ENCODE measurements at regions not wholly inside any gene's neighbourhood (a gene's known extent, or its start where the extent isn't known, plus 50 kb on each side); places are given as distances from the start of the nearest gene placed in this dataset.

DNA sequence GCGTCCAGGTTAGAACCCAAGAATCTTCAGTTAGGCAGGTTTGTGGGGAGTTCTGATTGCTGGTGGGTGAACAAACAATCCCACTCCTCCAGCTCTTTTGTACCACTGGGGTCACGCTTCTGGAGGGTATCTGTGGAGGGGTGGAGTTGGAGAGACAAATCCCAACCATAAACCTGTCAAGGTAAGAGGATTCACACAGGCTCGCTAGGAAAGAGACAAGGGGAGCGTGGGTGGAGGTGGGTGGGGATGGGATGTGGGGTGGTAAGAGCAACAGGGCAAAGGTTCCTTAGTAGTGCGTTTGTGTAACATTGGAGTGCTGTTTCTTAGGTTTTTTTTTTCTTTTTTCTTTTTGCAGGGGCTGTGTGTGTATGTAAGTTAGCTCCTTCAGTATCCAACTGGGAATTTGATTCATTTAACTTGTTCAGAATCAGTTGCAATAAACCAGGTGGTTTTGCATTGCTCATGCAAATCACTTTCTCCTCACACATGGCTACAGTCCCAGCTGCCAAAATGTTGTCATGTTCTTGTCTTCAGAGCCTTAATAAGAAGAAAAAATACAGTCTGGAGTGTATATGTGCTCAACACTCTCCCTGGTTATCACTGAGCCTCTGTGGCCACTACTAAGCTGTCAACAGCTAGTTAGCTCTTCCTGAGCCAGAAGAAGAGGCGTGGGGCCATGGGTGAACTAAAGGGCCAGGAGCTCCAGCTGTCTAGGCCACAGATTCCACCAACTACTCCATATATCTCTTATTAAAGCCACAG, 164.0 kb upstream of the RAD23B start:
- no peak for DNase-seq (ENCODE audit: low read depth)

- DNase-seq (ENCODE audit: low read depth): no peak
Observed at GRCh38 chr9:107119735-107120134, 163.3 kb upstream of the RAD23B start.

- no peak for DNase-seq (ENCODE audit: low read depth)
Observed at GRCh38 chr9:107123389-107123788, 159.7 kb upstream of the RAD23B start.

DNA sequence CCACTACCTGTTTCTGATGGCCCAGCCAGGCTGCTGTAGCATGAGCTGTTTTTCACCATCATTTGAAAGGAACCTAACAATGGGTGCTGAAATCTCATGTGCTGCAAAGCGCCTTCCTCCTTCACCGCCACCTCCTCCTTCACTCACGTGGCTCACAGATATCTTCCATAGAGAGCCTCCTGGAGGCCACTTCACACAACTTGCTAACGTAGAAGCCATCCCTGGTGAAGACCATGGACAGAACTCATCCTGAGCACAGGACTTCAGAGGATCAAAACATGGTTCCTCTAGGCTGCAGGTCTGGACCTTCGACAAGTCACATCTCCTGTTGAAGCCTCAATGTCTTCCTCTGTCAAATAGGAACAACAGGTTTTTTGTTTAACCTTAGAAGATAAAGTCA, 155.5 kb upstream of the RAD23B start:
- DNase-seq (ENCODE audit: low read depth): no peak

DNA sequence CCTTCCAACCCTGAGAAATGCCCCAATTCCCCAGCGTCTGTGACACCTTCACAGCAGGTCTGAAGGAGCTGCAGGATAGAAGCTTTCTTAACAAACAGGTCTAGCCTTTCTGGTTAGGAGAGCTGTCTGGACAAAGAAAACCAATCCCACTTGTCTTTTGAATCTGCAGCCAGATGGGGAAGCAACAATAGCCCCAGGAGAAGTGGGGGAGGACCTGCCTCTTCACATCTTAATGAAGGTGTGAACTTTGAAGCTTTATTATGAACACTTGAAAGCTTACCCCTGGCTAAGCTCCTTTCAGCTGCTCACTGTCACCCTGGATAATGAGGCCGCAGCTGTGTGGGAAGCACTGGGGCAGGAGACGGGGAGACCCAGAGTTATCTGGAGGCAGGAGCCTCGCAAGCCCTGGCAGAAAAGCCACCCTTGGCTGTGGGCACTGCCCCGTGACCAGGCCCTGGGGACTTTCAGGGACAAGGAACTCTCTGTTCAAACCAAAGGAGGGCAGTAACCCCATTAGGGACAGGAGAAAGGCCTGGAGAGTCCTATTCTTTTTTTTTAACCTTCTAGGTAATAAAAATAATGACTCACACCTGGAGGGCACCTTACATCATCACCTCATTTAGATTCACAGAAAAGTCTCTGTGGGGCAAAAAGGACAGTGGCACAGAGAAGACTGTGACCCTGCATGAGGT, 151.8 kb upstream of the RAD23B start:
- no peak for DNase-seq (ENCODE audit: low read depth)

GRCh38 chr9:107136296-107136695, 146.8 kb upstream of the RAD23B start:
- no peak for DNase-seq (ENCODE audit: low read depth)

- DNase-seq (ENCODE audit: low read depth): no peak
Observed at GRCh38 chr9:107137495-107138202, 145.4 kb upstream of the RAD23B start.

DNA sequence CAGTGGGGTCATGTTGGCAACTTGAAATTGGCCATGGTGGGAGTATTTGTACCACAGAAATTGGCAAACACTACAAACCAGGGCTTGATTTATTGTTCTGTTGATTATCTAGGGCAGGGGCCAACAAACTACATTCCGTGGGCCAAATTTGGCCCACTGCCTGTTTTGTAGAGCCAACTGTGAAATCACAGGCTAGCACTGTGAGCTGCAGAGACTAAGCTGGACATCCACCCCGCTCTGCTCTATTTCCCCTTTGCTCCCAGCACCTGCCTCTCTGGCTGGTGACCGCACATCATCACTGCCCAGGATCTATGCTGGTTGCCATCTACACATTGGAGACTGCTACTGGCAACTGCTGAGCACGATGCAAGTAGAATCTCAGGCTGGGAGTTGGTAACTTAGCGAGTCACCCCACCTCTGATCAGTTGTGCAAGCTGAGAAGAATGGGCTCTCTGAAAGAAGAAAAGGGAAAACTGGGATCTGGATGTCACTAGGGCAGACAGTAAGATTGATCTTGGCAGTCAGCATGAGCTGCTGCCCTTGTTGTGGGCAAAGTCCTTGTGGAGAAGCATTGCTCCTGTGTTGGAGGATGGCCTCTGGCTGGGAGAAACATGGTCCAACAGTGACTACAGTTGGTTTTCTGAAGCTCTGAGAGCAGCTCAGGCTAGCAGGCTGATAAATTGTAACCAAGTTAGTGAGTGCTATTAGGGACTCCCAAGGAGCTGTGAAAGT, 144.7 kb upstream of the RAD23B start:
- DNase-seq (ENCODE audit: low read depth): no peak

DNA sequence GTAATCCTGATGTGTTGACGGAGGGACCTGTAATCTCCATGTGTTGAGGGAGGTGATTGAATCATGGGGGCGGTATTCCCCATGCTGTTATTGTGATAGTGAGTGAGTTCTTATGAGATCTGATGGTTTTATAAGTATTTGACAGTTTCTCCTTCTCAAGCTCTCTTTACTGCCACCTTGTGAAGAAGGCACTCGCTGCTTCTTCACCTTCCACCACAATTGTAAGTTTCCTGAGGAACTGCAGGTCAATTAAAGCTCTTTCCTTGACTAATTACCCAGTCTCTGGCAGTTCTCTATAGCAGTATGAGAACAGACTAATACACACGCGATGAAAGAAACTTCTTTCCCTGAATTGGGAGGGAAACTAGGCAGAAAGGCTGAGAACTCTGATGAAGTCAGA, 141.1 kb upstream of the RAD23B start:
- DNase-seq (ENCODE audit: low read depth): no peak

DNA sequence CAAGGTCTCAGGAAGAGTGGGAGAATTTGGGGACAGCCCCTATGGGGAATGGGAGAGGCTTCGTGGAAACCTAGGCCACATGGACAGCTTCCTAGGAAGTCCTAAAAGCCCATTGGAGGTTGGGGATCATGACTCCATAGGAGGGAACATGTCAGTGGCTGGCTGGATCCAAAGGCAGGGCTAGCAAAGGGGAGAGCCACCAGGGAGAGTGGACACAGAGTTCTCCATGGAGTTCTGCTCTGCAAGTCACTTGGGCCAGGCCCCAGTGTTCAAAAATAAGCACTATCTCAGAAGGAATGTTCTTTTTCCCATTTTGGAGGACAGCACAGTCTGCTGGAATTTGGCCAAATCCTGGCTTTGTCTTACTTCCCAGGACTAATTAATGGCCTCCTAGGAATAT, 140.6 kb upstream of the RAD23B start:
- no peak for DNase-seq (ENCODE audit: low read depth)

DNA sequence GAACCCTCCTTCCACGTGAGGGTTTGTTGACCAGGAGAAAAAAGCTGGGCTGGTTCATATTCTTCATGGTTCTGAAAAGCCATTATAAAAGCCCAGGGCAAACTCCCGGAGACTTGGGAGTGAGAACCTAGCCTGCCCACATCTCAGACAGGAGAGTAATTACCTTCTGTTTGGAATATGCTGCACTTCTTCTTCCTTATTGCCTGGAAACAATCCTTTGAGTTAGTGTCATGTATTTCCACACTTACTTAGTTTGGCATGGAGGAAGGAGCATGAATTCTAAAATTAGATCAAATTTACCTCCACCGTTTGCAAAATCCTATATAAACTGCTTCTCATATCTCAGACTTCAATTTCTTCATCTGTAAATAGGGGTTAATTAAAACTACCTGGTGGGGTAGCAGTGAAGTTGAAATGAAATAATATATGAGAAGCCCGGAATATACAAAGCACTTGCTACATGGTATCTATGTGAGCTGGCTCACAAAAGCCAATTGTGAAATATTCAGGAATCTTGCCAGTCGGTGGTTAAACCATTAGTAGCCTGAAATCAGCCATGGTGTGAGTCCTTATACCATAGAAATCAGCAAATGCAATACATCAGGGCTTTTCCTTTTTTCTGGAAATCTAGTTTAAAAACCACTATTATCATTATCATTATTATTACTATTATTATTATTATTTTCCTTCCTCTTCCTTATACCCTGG, 140.0 kb upstream of the RAD23B start:
- DNase-seq (ENCODE audit: low read depth): no peak

DNA sequence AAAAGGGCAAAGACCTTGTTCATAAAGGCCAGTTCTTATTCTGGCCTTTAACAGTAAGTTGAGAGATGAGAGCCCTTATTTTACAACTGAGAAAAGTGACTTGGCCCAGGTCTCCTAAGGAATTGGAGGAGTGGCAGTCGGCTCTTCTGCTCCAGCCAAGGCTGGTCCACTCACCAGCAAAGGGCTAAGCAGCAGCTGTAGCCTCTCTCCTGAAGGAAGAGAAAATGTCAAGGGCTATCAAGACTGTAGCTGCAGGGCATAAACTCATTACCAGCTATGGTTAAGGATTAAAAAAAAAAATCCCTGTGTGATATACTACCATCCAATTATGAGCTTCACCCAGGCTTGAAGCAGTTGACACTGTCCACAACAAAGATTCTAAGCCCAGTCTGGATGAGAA, 138.6 kb upstream of the RAD23B start:
- no peak for DNase-seq (ENCODE audit: low read depth)

- DNase-seq (ENCODE audit: low read depth): no peak
Observed at GRCh38 chr9:107147134-107147533, 135.9 kb upstream of the RAD23B start.

- no peak for DNase-seq (ENCODE audit: low read depth)
Observed at GRCh38 chr9:107148216-107148615, 134.9 kb upstream of the RAD23B start.

GRCh38 chr9:107149756-107150155, 133.3 kb upstream of the RAD23B start:
- DNase-seq (ENCODE audit: low read depth): no peak

DNA sequence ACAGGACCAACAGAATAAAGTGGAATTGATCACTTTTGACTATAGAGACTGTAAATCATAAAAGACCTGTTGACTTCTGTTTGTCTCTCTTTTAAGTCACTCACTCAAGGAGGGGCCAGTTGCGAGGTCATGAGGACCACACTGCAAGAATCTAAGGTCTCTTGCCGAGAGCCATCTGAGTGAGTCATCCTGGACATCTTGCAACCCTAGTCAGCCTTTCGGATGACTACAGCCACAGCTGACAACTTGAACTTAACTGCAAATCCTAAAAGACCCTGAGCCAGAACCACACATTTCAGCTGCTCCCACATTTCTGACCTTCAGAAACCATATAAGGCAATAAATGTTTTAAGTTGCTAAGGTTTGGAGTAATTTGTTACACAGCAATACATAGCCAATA, 129.7 kb upstream of the RAD23B start:
- no peak for DNase-seq (ENCODE audit: low read depth)

DNA sequence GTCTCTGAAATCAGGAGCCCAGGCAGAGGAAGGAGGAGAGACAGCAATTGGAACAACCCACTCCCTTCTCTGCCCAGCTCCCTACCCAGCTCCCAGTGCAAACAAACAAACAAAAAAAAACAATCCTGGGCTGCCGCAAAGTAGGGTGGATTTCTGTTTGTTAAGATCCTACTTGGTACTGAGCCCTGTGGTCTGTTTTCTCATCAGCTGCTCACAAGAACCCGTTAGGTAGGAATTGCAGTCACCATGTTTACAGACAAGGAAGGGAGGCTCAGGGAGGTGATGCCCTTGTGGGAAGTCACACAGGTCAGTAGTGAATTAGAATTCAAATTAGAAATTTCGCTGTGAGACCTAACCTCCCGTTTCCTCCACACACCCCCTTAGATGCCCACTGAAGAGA, 128.8 kb upstream of the RAD23B start:
- no peak for DNase-seq (ENCODE audit: low read depth)

GRCh38 chr9:107154766-107155165, 128.3 kb upstream of the RAD23B start:
- DNase-seq (ENCODE audit: low read depth): no peak

DNA sequence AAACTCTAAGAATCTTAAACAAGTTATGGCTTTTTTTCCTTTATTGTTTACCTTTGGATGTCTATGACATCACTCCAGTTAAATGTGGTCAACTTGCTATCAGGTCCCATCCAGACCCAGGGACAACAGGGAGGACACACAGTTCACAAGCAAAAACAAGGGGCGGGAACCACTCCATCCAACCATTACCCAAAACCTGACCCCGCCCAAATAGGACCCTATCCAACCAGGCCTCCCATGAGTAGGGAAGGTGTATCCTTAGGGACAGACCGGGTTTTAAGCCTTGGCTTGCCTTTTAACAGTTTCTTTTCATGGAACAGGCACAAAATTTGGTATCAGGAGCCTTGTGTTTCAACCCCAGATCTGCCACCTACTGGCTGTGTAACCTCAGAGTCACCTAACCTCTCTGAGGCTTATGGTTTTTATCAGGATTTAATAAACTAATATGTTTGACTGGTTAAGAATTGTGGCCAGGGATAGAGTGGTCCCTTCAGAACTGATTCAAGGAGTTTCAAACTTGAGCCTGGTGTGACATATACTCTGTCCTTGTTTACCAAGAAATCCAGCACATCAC, 127.7 kb upstream of the RAD23B start:
- DNase-seq (ENCODE audit: low read depth): no peak

DNA sequence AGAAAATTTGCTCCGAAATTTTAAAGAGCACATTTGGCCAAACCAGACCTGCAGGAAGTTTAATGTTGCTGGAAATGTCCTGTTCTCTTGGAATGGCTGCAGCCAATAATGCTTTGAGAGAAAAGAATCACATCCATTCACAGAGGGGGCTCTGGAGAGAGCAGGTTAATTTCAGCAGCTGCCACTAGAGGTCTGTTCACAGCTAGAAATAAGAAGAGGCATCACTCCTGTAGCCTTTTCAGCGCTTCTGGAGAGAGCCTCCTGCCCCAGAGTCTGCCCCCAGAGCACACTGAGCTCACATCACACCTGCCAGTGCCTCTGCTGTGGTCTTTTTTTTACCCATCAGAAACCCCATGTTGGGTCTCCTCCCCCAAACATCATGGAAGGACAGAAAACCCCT, 124.8 kb upstream of the RAD23B start:
- no peak for DNase-seq (ENCODE audit: low read depth)

- DNase-seq (ENCODE audit: low read depth): no peak
Observed at GRCh38 chr9:107161338-107161737, 121.7 kb upstream of the RAD23B start.

- no peak for DNase-seq (ENCODE audit: low read depth)
Observed at GRCh38 chr9:107163370-107163769, 119.7 kb upstream of the RAD23B start.

All from stimulated activated CD4-positive, alpha-beta T cell treated with anti-CD3 and anti-CD28 coated beads, Interleukin-2, amount 100 ng/mL, for 4 hours (primary cell).